ENCODE measurements at regions not wholly inside any gene's neighbourhood (a gene's known extent, or its start where the extent isn't known, plus 50 kb on each side); places are given as distances from the start of the nearest gene placed in this dataset.
A peak's percentile ranks its signal among the peaks of the same experiment; 100 is the strongest.

- DNase-seq: no peak
Observed at GRCh38 chr4:159445692-159446091, 342.8 kb downstream of the RAPGEF2 start.

DNA sequence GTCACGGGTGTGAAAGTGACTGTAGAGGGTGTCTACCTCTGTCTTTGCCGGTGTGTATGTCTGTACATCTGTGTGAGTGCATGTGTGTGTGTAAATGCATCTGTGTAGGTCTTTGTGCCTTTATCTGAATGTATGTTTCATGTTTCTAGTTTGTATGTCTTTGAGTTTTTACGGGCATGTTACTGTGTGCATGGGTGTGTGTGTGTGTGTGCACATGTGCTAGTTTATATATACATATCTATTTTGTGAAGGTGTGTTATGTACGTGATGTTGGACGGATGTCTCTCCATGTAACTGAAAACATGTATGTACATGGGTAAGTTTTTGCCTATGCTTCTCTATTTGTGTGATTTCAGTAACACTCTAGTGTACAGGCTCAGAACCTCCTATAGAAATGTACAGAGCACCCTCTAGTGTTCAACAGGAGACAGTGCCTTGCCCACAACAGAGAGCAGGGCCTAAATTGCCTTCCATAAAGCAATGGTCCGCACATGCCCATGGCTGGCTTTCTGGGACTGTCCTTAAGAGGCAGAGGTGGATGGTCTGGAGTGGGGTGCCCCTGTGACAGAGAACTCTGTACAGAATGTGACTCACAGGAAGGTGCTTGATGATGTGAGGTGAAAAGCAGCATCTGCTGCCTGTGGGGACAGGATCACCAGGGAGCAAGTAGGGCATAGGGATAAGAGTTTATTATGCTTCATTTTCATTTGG is 343.5 kb downstream of the RAPGEF2 start:
- DNase-seq: peak; percentile 4

DNA sequence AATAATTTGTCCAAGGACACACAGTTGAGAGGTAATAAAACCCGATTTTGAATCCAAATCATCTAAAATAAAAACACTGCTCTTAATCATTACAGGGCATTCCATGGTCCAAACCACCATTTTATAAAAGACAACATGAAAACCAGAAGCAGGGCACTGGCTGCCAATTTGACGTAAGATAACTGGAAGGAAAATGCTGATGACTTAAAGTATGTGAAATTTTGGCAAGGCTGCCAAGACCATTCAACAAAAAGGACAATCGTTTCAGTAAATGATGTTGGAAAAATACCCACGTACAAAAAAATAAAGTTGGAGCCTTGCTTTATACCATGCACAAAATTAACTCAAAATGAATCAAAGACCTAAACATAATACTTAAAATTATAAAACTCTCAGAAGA is 344.4 kb downstream of the RAPGEF2 start:
- no peak for DNase-seq

DNA sequence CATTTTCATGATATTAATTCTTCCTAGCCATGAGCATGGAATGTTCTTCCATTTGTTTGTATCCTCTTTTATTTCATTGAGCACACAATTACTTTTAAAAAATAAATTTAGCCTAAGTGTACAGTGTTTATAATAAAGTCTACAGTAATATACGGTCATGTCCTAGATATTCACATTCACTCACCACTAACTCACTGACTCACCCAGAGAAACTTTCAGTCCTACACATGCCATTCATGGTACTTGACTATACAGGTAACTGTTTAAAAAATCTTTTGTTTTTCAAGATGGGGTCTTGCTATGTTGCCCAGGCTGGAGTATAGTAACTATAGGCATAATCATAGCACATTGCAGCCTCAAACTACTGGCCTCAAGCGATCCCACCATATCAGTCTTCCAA is 348.1 kb downstream of the RAPGEF2 start:
- no peak for DNase-seq

DNA sequence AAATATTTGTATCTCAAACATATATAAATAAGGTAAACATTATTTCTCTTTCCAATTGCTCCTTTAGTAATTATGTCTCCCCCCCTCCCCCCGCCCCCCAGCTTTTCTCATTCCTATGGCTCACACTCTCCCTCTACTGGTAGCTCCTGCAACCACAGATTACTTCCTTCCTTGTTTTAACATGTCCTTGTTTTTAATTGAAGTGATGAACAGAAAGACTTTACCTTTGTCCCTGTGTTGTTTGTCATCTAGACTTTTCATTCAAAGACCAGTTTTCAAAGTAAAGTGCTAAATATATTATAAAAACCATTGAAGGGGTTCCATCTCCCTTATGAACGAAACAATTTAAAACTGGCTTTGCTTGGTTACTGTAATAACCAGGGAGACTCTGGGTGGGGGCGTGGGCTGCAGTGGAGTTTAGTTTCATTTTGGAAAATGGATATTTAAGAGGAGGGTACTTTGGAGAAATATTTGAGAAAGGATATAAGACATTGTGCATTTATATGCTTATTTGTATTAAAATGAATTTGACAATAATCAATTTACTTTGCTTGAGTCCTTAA is 352.9 kb downstream of the RAPGEF2 start:
- DNase-seq: no peak

DNA sequence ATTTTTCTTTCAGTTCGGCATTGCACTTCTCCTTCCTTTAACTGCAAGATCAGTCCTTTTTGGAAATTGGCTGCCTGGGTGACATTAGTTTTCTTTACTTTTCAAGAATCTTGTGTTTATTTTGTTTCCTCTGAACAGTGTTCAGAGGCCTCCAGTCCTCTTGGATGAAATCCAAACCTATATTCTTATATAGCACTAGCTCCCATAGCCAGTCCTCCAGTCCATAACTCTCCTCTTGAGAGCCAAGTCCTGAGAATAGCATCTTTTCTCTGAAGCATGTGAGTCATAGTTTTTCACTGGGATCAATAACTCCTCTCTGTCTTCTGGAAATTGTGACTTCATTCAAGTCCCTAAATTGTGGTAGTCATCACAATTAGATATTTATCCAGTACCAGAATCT is 357.5 kb downstream of the RAPGEF2 start:
- DNase-seq: no peak

- DNase-seq: no peak
Observed at GRCh38 chr4:159463235-159463634, 360.4 kb downstream of the RAPGEF2 start.

- no peak for DNase-seq
Observed at GRCh38 chr4:159464302-159464701, 361.4 kb downstream of the RAPGEF2 start.

DNA sequence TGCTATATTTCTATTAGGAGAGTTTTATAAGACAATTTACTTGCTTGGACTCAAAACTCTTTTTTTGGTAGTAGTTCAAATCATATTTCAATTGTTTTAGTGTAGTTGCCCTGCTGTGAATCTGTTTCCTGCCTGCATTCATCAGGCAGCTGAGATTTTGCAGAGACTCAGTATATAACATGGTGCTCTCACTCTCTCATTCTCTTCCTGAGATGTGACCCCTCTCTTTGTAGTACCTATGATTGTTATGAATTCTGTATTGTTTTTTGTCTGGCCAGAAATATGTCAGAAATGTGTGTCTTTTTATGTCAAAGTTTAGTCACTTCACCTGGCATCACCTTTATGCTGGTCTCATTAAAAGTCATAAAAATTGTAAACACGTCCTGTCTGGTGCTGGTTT is 374.0 kb downstream of the RAPGEF2 start:
- no peak for DNase-seq

- DNase-seq: no peak
Observed at GRCh38 chr4:159480826-159481225, 377.9 kb downstream of the RAPGEF2 start.

DNA sequence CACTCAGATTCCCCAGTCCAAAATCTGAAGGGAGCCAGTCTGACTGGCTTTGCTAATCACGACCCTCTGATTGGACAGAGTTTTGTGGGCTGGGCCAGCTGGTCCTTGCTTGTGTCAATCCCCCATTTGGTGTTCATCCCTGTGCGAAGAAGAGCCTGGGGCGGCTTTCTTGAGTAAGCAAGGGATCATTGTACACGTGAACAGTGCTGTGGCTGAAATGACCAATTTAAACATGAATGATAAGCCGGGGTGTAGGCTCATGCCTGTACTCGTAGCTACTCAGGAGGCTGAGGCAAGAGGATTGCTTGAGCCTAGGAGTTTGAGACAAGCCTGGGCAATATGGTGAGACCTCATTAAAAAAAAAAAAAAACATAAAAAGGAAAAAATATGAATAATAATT is 379.1 kb downstream of the RAPGEF2 start:
- no peak for DNase-seq

DNA sequence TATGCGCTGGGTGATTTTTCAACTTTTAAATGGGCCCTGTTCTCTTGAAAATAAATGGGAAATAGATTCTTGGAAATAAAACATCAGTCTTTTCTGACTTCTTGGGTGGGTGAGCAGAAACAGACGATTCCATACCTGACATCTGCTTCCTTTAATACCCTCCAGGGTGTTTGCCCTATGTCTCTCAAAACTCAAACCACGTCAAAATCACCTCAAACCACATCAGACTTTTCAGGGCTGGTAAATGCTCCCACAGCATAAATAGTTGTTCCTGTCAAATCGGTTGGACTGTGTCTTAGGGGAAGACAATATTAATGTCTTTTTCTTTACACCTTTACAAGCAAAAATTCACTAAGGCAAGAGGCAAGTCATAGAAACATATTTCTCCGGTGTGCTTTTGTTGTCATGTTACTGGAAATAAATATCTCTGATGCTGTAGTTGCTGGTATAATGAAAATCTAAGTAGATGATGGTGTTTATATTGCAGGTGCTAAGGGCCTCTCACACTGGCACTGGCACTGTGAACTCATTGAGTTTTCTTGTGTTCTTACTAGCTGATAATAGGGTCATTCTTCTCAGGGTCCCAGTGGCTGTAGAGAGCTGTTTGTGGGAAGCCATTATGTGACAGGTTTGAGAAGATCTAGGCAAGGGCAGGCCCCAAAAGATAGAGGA is 380.4 kb downstream of the RAPGEF2 start:
- no peak for DNase-seq

GRCh38 chr4:159483782-159484741 is 381.2 kb downstream of the RAPGEF2 start:
- DNase-seq: no peak

DNA sequence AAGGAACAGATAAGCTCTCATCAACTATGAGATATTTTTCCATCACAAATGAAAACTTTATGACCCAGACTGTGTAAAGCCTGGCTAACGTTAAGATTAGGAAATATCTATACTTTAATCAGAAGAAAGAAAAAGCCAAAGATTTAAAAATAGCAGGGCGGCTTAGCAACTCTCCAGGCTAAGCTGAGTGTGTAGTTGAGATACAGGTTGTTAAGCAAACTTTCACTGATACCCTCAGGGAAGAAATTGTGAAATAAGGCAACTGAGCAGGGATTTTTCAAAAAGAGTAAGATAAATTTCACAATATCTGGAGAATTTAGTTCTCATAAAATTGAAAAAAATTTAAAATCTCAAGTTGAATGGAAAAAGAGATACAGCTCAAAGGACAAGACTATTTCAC is 382.0 kb downstream of the RAPGEF2 start:
- no peak for DNase-seq

DNA sequence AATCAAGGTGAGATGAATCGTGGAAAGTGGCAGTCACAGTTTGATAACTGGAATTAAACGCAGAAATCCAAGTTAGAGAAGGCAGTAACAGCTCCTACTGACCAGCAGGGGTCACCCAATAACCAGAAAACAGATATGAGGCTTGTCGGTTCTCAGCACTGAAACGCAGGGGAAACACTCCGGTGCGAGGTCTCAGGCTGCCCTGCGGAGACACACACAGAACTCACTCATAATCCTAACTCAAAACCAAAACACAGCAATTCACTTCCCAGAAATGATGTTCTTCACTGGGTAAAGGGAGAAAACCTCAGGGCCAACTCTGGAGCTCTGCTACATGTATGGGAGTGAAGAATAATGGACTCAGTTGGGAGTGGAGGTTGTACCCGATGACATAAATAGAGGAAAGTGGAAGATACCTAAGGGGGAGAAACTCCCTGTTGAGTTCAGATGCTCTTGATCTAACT is 384.4 kb downstream of the RAPGEF2 start:
- DNase-seq: no peak

- DNase-seq: no peak
Observed at GRCh38 chr4:159489646-159490045, 386.8 kb downstream of the RAPGEF2 start.

GRCh38 chr4:159495515-159496236 is 392.8 kb downstream of the RAPGEF2 start:
- no peak for DNase-seq

- no peak for DNase-seq
Observed at GRCh38 chr4:159496248-159496647, 393.4 kb downstream of the RAPGEF2 start.

DNA sequence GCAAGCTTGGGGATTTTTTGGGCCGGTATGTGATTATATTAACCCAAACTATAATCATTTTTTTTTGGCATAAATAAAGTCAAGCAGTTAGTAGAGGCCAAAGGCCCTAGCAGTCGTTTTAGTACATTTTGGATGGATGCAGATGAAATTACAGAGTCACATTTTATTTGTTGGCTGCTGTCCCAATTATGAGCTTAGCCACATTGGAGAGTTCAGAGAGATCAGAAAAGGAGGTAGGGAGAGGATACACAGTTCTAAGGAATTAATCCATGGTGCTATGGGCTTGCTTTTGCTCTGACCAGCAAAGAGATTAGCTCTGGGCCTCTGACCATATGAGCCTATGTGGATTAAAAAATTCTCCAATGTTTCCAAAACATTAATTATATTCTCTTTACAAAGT is 395.1 kb downstream of the RAPGEF2 start:
- DNase-seq: no peak

- peak; percentile 31 for DNase-seq
Observed at GRCh38 chr4:159498446-159499115, 395.7 kb downstream of the RAPGEF2 start.

GRCh38 chr4:159500861-159501260 is 398.0 kb downstream of the RAPGEF2 start:
- DNase-seq: no peak
